Panc1 (cell line): ENCODE measurements at regions not wholly inside any gene's neighbourhood (a gene's known extent, or its start where the extent isn't known, plus 50 kb on each side); places are given as distances from the start of the nearest gene placed in this dataset.

Source experiments
- ATAC-seq: fragments of 200-7000 bp; cut with Tn5 transposase; 2 replicates; pipeline ENCODE4 v1.9.1; 2020; ENCODE audit warnings: mild to moderate bottlenecking, moderate library complexity
- BruUV-seq: library from RNA; stranded (reverse); fragments of 400-500 nt; replicated peaks from 2 replicates; lab custom pipeline; 2021; lab: Mats Ljungman, UMichigan
- CTCF ChIA-PET: fragments of 300-600 bp; sonication (Branson Sonifier 250); formaldehyde crosslinking; loops from one replicate; lab custom pipeline; 2022; ENCODE audit warnings: antibody characterized with exemption; lab: Charles Lee
- POLR2A ChIA-PET: fragments of 300-600 bp; sonication (Branson Sonifier 250); formaldehyde crosslinking; loops from one replicate; lab custom pipeline; 2022; ENCODE audit warnings: antibody characterized with exemption; lab: Charles Lee
- DNase-seq: peaks from one replicate; pipeline ENCODE4 v3.0.0-alpha.2; 2010; ENCODE audit warnings: low read depth, low spot score
- H3K27ac ChIP-seq: 2 replicates; pipeline ENCODE4 v1.5.1; 2011; ENCODE audit warnings: mild to moderate bottlenecking, low read length, inconsistent platforms
- H3K27me3 ChIP-seq: fragments of 200-500 bp; sonication (Bioruptor generic); 2 replicates; pipeline ENCODE4 v1.6.0; 2014; ENCODE audit warnings: low read length, inconsistent platforms; ENCODE audit not compliant: control insufficient read depth, insufficient read depth
- H3K36me3 ChIP-seq: fragments of 200-500 bp; sonication (Bioruptor generic); 2 replicates; pipeline ENCODE4 v1.5.1; 2014; ENCODE audit warnings: inconsistent platforms, mild to moderate bottlenecking, low read length, moderate library complexity; ENCODE audit not compliant: control insufficient read depth, insufficient read depth
- H3K4me1 ChIP-seq: 2 replicates; pipeline ENCODE4 v1.5.1; 2011; ENCODE audit warnings: inconsistent platforms, mild to moderate bottlenecking, low read length, moderate library complexity; ENCODE audit not compliant: control insufficient read depth, insufficient read depth
- H3K4me3 ChIP-seq, 2 experiments: 2 replicates each; pipeline ENCODE4 v1.5.1; 2011 to 2012; ENCODE audit warnings: low read depth in 2 of 2, low read length in 2 of 2, mild to moderate bottlenecking in 2 of 2, inconsistent platforms in 1 of 2, moderate library complexity in 1 of 2
- H3K9me3 ChIP-seq: fragments of 200-500 bp; sonication (Bioruptor generic); 2 replicates; pipeline ENCODE4 v1.5.1; 2014; ENCODE audit warnings: low read depth, mild to moderate bottlenecking, inconsistent platforms, low read length, moderate library complexity; ENCODE audit not compliant: control insufficient read depth, insufficient read depth
- POLR2AphosphoS5 ChIP-seq: IDR thresholded peaks from 2 replicates; pipeline ENCODE4 v1.6.1; 2012; ENCODE audit warnings: mild to moderate bottlenecking, low read depth, low read length, moderate library complexity
- SIN3A ChIP-seq: IDR thresholded peaks from 2 replicates; pipeline ENCODE4 v1.6.1; 2012; ENCODE audit warnings: low read depth, mild to moderate bottlenecking, low read length, moderate library complexity, borderline replicate concordance; ENCODE audit not compliant: insufficient read depth
- TCF7L2 ChIP-seq: IDR thresholded peaks from 2 replicates; pipeline ENCODE4 v1.6.1; 2011; ENCODE audit warnings: mild to moderate bottlenecking, low read depth, low read length, inconsistent platforms
- in situ Hi-C: cut with HindIII; loops from 2 replicates; pipeline ENCODE4 v1.10.0; 2016; ENCODE audit warnings: low sequenced_read_pairs, low pct_unique_long_range_greater_than_20kb
- intact Hi-C: fragments of 100-400 bp; cut with micrococcal nuclease; formaldehyde crosslinking; loops from one replicate; pipeline ENCODE4 v1.10.0; 2022; ENCODE audit not compliant: unreplicated experiment
- TF ChIP-seq, protein P1 (sequence below): fragments of 450-650 bp; IDR thresholded peaks from 2 replicates; pipeline ENCODE4 v1.5.1; 2017; ENCODE audit warnings: mild to moderate bottlenecking
- TF ChIP-seq, protein P2 (sequence below), 2 experiments: IDR thresholded peaks; 2 replicates each; pipeline ENCODE4 v1.6.1; 2011 to 2012; ENCODE audit warnings: low read depth in 2 of 2, control low read depth in 1 of 2, low read length in 1 of 2, mild to moderate bottlenecking in 1 of 2, moderate library complexity in 1 of 2; ENCODE audit not compliant: insufficient read depth in 1 of 2

DNA sequence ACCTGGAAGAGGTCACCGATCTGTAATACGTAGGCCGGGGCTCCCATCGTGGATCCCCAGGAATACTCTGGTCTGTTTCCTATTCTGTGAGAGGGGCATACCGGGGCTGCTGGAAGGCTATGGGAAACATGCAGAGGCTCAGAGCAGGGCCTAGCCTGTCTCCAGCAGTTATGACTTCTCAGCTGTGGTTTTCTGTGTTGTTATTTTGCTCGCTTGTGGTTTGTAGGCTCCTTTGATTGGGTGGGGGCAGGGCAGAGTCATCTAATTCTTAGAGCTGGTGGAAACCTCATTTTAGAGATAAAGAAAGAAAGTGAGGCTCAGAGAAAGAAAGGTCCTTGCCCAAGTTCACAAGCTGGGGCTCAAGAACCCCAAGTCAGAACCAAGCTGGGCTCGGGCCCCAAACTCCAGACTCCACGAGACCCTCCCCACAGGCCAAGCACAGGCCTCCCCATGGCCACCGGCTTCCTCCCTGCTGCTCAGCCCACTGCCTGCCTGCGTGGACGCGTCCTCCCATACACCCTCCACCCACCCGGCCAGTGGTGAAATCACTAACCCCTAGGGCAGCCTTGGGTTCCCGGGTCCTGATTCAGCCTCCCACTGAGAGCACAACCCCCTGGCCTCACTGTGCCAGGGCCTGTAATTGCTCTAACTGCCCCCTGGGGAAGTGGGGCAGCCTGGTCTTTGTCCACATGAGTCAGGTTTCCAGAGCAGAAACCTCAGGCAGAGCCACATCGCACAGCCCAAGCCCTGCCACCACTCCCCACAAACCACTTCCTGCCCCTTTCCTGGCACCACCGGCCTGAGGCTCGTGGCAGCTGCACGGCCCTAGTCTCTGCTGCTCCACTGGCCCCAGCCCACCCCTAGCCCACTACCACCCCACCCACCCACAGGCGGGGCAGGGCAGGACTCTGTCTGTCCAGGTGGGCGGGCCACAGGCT is 270.8 kb downstream of the UACA start:
- no TSS peak for BruUV-seq
- peak; percentile 75 for ATAC-seq
- TF ChIP-seq TCF7L2 (peak; percentile 94), POLR2AphosphoS5 (peak; percentile 61; the same call in 1 of the 2 replicates), SIN3A (no peak)
- TF ChIP-seq, protein P1, sequence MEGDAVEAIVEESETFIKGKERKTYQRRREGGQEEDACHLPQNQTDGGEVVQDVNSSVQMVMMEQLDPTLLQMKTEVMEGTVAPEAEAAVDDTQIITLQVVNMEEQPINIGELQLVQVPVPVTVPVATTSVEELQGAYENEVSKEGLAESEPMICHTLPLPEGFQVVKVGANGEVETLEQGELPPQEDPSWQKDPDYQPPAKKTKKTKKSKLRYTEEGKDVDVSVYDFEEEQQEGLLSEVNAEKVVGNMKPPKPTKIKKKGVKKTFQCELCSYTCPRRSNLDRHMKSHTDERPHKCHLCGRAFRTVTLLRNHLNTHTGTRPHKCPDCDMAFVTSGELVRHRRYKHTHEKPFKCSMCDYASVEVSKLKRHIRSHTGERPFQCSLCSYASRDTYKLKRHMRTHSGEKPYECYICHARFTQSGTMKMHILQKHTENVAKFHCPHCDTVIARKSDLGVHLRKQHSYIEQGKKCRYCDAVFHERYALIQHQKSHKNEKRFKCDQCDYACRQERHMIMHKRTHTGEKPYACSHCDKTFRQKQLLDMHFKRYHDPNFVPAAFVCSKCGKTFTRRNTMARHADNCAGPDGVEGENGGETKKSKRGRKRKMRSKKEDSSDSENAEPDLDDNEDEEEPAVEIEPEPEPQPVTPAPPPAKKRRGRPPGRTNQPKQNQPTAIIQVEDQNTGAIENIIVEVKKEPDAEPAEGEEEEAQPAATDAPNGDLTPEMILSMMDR: no peak
- TF ChIP-seq, protein P2, sequence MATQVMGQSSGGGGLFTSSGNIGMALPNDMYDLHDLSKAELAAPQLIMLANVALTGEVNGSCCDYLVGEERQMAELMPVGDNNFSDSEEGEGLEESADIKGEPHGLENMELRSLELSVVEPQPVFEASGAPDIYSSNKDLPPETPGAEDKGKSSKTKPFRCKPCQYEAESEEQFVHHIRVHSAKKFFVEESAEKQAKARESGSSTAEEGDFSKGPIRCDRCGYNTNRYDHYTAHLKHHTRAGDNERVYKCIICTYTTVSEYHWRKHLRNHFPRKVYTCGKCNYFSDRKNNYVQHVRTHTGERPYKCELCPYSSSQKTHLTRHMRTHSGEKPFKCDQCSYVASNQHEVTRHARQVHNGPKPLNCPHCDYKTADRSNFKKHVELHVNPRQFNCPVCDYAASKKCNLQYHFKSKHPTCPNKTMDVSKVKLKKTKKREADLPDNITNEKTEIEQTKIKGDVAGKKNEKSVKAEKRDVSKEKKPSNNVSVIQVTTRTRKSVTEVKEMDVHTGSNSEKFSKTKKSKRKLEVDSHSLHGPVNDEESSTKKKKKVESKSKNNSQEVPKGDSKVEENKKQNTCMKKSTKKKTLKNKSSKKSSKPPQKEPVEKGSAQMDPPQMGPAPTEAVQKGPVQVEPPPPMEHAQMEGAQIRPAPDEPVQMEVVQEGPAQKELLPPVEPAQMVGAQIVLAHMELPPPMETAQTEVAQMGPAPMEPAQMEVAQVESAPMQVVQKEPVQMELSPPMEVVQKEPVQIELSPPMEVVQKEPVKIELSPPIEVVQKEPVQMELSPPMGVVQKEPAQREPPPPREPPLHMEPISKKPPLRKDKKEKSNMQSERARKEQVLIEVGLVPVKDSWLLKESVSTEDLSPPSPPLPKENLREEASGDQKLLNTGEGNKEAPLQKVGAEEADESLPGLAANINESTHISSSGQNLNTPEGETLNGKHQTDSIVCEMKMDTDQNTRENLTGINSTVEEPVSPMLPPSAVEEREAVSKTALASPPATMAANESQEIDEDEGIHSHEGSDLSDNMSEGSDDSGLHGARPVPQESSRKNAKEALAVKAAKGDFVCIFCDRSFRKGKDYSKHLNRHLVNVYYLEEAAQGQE (IDR thresholded peaks at IDR 0.05; ENCODE audit: insufficient read depth in 1 of 2, low read depth in 2 of 2, low read length in 1 of 2): no peak
- intact Hi-C loops (no loop called here), in situ Hi-C loops (no loop called here)
- H3K36me3 ChIP-seq: no peaks in the 10 kb centered on the region
- ChIA-PET POLR2A (no interaction called here), CTCF (interaction anchor here (1.7 kb wide), 1 partner anchor 26 kb away, joined by 6 read pairs; no protein-coding TSS in a partner anchor)
- H3K27me3 ChIP-seq: no peaks in the 10 kb centered on the region
- peaks cover 73% of the 10 kb centered on the region for H3K4me1 ChIP-seq
- H3K4me3 ChIP-seq: no peak overlapping the region
- no peaks in the 10 kb centered on the region for H3K9me3 ChIP-seq
- H3K27ac ChIP-seq: peak overlapping the region; percentile 92
- no peak for DNase-seq

DNA sequence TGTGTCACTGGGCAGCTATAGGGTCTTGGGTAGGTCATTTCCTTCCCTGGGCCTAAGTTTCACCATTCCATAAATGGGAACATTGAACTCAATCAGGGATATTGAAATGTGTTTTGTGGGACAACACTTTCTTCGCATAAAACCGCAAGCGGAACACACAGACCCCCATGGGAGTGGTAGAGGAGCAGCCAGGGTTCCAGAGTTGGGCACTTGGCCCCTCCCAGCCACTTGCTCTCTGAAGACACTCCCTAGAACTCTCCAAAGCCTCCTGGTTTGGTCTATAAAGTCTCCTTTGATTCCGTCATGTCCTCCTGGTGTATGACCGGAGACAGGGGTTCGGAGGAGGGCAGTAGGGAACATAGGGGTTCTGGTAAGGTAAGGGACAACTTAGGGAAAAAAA is 271.7 kb downstream of the UACA start:
- ATAC-seq: no peak
- no peaks in the 10 kb centered on the region for H3K9me3 ChIP-seq

More for the DNA sequence above, 271.7 kb downstream of the UACA start:
- peaks cover 75% of the 10 kb centered on the region for H3K4me1 ChIP-seq
- no TSS peak for BruUV-seq
- DNase-seq: no peak
- H3K27me3 ChIP-seq: no peaks in the 10 kb centered on the region
- in situ Hi-C loops: no loop called here
- TF ChIP-seq POLR2AphosphoS5 (no peak), SIN3A (no peak), TCF7L2 (no peak)
- TF ChIP-seq, protein P1: no peak
- TF ChIP-seq, protein P2 (IDR thresholded peaks at IDR 0.05; ENCODE audit: insufficient read depth in 1 of 2, low read depth in 2 of 2, low read length in 1 of 2): no peak
- peak overlapping the region; percentile 92 for H3K27ac ChIP-seq
- ChIA-PET CTCF (interaction anchor here (1.7 kb wide), 1 partner anchor 25 kb away, joined by 6 read pairs; no protein-coding TSS in a partner anchor), POLR2A (interaction anchor here (0.8 kb wide), 1 partner anchor 13 kb away, joined by 4 read pairs; no protein-coding TSS in a partner anchor)
- no peak overlapping the region for H3K4me3 ChIP-seq
- no peaks in the 10 kb centered on the region for H3K36me3 ChIP-seq
- intact Hi-C loops: no loop called here
